ENCODE measurements at regions not wholly inside any gene's neighbourhood (a gene's known extent, or its start where the extent isn't known, plus 50 kb on each side); places are given as distances from the start of the nearest gene placed in this dataset.

GRCh38 chr21:20627594-20627993 is 370.6 kb upstream of the NCAM2 start:
- TF ChIP-seq, protein P1, sequence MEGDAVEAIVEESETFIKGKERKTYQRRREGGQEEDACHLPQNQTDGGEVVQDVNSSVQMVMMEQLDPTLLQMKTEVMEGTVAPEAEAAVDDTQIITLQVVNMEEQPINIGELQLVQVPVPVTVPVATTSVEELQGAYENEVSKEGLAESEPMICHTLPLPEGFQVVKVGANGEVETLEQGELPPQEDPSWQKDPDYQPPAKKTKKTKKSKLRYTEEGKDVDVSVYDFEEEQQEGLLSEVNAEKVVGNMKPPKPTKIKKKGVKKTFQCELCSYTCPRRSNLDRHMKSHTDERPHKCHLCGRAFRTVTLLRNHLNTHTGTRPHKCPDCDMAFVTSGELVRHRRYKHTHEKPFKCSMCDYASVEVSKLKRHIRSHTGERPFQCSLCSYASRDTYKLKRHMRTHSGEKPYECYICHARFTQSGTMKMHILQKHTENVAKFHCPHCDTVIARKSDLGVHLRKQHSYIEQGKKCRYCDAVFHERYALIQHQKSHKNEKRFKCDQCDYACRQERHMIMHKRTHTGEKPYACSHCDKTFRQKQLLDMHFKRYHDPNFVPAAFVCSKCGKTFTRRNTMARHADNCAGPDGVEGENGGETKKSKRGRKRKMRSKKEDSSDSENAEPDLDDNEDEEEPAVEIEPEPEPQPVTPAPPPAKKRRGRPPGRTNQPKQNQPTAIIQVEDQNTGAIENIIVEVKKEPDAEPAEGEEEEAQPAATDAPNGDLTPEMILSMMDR (IDR thresholded peaks at IDR 0.05): no peak
- no peak for TF ChIP-seq POLR2AphosphoS5 (IDR thresholded peaks at IDR 0.05)
